OCI-LY7 (cell line): ENCODE measurements at regions not wholly inside any gene's neighbourhood (a gene's known extent, or its start where the extent isn't known, plus 50 kb on each side); places are given as distances from the start of the nearest gene placed in this dataset.

Experiments used
- BruUV-seq: library from RNA; stranded (reverse); fragments of 400-500 nt; replicated peaks from 2 replicates; lab custom pipeline; 2021; lab: Mats Ljungman, UMichigan
- CTCF ChIA-PET: fragments of 300-600 bp; sonication (Branson Sonifier 250); formaldehyde crosslinking; loops from one replicate; lab custom pipeline; 2022; ENCODE audit warnings: antibody characterized with exemption; ENCODE audit not compliant: unreplicated experiment; lab: Charles Lee
- POLR2A ChIA-PET: fragments of 300-600 bp; sonication (Branson Sonifier 250); formaldehyde crosslinking; loops from one replicate; lab custom pipeline; 2022; ENCODE audit warnings: antibody characterized with exemption; lab: Charles Lee
- DNase-seq: peaks from one replicate; pipeline ENCODE4 v3.0.0-alpha.2; 2015; ENCODE audit warnings: low spot score
- H2AFZ ChIP-seq: fragments of 200-600 bp; sonication (generic), shearing (Covaris generic); 2 replicates; pipeline ENCODE4 v1.6.1; 2014; ENCODE audit warnings: mild to moderate bottlenecking, antibody characterized with exemption, low read length, moderate library complexity
- H3K27ac ChIP-seq: fragments of 200-600 bp; sonication (generic); 2 replicates; pipeline ENCODE4 v1.5.1; 2014; ENCODE audit warnings: mixed run types, low read depth, mild to moderate bottlenecking, moderate library complexity, low read length, inconsistent platforms; ENCODE audit not compliant: poor library complexity, severe bottlenecking
- H3K36me3 ChIP-seq: fragments of 200-600 bp; sonication (generic); 2 replicates; pipeline ENCODE4 v1.6.1; 2014; ENCODE audit warnings: mild to moderate bottlenecking, antibody characterized with exemption, low read length, moderate library complexity, mixed read lengths; ENCODE audit not compliant: insufficient read depth
- H3K4me1 ChIP-seq: fragments of 200-600 bp; sonication (generic); 2 replicates; pipeline ENCODE4 v1.5.1; 2014; ENCODE audit warnings: mild to moderate bottlenecking, low read length; ENCODE audit not compliant: insufficient read depth, poor library complexity, severe bottlenecking
- H3K4me2 ChIP-seq: fragments of 200-600 bp; sonication (generic); 2 replicates; pipeline ENCODE4 v1.6.1; 2014; ENCODE audit warnings: mild to moderate bottlenecking, low read length
- H3K4me3 ChIP-seq: fragments of 200-600 bp; sonication (generic); 2 replicates; pipeline ENCODE4 v1.5.1; 2014; ENCODE audit warnings: mild to moderate bottlenecking, low read depth, low read length; ENCODE audit not compliant: poor library complexity, severe bottlenecking
- H3K79me2 ChIP-seq: fragments of 200-600 bp; sonication (generic); 2 replicates; pipeline ENCODE4 v1.6.1; 2016; ENCODE audit warnings: low read depth, mild to moderate bottlenecking, low read length, moderate library complexity, mixed read lengths; ENCODE audit not compliant: insufficient read depth
- H3K9me2 ChIP-seq: fragments of 200-600 bp; sonication (generic); 2 replicates; pipeline ENCODE4 v1.6.1; 2016; ENCODE audit warnings: mild to moderate bottlenecking, low read length, mixed read lengths; ENCODE audit not compliant: insufficient read depth
- H3K9me3 ChIP-seq: fragments of 200-600 bp; sonication (generic); 2 replicates; pipeline ENCODE4 v1.6.1; 2014; ENCODE audit warnings: mild to moderate bottlenecking, mixed run types, low read length, mixed read lengths
- H4K20me1 ChIP-seq: fragments of 200-600 bp; sonication (generic); 2 replicates; pipeline ENCODE4 v1.6.1; 2014; ENCODE audit warnings: mild to moderate bottlenecking, antibody characterized with exemption, low read length, moderate library complexity, mixed read lengths; ENCODE audit not compliant: insufficient read depth
- EZH2phosphoT487 ChIP-seq: fragments of 200-600 bp; sonication (generic); IDR thresholded peaks from 2 replicates; pipeline ENCODE4 v1.6.1; 2018; ENCODE audit warnings: low read depth, borderline replicate concordance, mild to moderate bottlenecking, mixed run types, antibody characterized with exemption, low read length, moderate library complexity, mixed read lengths
- intact Hi-C: fragments of 100-400 bp; cut with micrococcal nuclease; formaldehyde crosslinking; loops from one replicate; pipeline ENCODE4 v1.10.0; 2022; ENCODE audit not compliant: unreplicated experiment
- TF ChIP-seq, protein P1 (sequence below): fragments of 200-600 bp; sonication (generic); conservative IDR thresholded peaks from 2 replicates; pipeline ENCODE4 v1.5.1; 2014; ENCODE audit warnings: mild to moderate bottlenecking, antibody characterized with exemption, low read length, moderate library complexity, mixed read lengths

DNA sequence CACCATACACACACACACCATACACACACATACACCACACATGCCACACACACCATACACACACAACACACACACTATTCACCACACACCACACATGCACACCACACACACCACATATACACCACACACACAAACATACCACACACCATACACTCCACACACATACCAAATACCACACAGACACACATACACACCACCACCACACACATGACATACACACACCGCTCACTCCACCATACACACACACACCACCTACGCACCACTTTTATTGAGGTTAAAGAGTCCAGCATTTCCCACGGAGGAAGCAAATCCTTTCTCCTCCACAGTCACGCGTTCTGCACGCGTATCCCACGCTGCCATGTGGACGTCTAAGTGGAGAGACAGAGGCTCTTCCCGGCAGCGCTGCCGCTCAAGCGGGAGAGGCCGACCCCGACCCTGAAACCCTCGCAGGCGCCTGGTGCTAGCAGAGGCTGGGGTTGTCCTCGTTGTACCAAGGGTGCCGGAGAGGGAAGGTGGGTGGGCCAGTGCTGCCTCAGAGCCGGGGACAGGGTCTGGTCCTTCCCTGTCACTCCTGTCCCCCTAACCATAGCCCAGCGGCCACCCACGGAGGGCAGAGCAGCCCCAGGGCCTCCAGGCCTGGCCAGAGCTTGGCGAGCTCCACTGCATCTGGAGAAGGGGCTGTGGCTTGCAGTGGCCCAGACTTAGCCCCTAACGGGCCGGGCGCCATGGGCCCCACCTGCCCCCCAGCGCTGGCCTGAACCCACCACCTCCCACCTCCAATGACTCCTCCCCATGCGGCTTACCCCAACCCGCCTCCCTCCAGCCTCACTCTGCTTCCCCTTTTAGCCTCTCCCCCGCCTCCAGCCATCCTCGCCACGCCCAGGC is 1495.0 kb downstream of the BRD1 start:
- DNase-seq: no peak
- Histone ChIP-seq H3K27ac (no peak overlapping the region), H3K4me1 (no peaks in the 10 kb centered on the region), H3K36me3 (no peaks in the 10 kb centered on the region), H3K79me2 (no peaks in the 10 kb centered on the region), H2AFZ (no peak overlapping the region), H3K4me2 (no peak overlapping the region), H3K4me3 (no peak overlapping the region), H3K9me2 (no peaks in the 10 kb centered on the region), H3K9me3 (no peaks in the 10 kb centered on the region), H4K20me1 (no peaks in the 10 kb centered on the region)
- ChIA-PET CTCF (no interaction called here), POLR2A (no interaction called here)
- intact Hi-C loops: no loop called here
- TF ChIP-seq, protein P1, sequence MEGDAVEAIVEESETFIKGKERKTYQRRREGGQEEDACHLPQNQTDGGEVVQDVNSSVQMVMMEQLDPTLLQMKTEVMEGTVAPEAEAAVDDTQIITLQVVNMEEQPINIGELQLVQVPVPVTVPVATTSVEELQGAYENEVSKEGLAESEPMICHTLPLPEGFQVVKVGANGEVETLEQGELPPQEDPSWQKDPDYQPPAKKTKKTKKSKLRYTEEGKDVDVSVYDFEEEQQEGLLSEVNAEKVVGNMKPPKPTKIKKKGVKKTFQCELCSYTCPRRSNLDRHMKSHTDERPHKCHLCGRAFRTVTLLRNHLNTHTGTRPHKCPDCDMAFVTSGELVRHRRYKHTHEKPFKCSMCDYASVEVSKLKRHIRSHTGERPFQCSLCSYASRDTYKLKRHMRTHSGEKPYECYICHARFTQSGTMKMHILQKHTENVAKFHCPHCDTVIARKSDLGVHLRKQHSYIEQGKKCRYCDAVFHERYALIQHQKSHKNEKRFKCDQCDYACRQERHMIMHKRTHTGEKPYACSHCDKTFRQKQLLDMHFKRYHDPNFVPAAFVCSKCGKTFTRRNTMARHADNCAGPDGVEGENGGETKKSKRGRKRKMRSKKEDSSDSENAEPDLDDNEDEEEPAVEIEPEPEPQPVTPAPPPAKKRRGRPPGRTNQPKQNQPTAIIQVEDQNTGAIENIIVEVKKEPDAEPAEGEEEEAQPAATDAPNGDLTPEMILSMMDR: no peak
- no peak for TF ChIP-seq EZH2phosphoT487
- no TSS peak for BruUV-seq

GRCh38 chr22:48331691-48332220 is 1495.9 kb downstream of the BRD1 start:
- no peaks in the 10 kb centered on the region for H4K20me1 ChIP-seq
- H3K36me3 ChIP-seq: no peaks in the 10 kb centered on the region
- no peak overlapping the region for H3K4me2 ChIP-seq
- no peak overlapping the region for H2AFZ ChIP-seq
- ChIA-PET POLR2A (no interaction called here), CTCF (no interaction called here)
- no peak overlapping the region for H3K4me3 ChIP-seq
- no peak for TF ChIP-seq EZH2phosphoT487
- TF ChIP-seq, protein P1: no peak
- no peak for DNase-seq
- H3K9me3 ChIP-seq: no peaks in the 10 kb centered on the region
- H3K9me2 ChIP-seq: no peaks in the 10 kb centered on the region
- no TSS peak for BruUV-seq
- intact Hi-C loops: no loop called here
- no peaks in the 10 kb centered on the region for H3K79me2 ChIP-seq
- no peaks in the 10 kb centered on the region for H3K4me1 ChIP-seq
- no peak overlapping the region for H3K27ac ChIP-seq

DNA sequence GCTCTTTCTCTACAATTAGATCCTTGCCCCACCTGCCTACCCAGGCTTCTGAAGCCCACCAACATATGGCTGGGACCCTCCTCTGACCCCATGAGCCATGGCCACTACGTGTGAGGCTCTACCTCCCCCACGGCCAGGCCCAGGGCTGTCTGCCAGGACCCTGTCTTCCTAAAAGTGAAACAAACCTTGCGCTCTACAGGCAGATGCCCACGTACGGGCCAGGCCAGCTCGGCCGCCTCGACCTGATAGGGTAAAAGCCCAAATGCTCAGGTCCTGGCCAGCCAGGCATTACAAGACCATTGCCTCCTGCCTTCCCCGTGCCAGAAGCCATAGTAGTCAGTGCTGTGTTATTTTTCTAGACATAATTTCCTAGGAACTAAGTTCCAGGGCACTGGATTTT is 1496.4 kb downstream of the BRD1 start:
- H2AFZ ChIP-seq: no peak overlapping the region
- no peaks in the 10 kb centered on the region for H3K4me1 ChIP-seq
- H3K79me2 ChIP-seq: no peaks in the 10 kb centered on the region
- H3K4me2 ChIP-seq: no peak overlapping the region
- no peaks in the 10 kb centered on the region for H4K20me1 ChIP-seq
- ChIA-PET POLR2A (no interaction called here), CTCF (no interaction called here)
- BruUV-seq: no TSS peak
- no peak for TF ChIP-seq EZH2phosphoT487
- TF ChIP-seq, protein P1: no peak
- H3K27ac ChIP-seq: no peak overlapping the region
- no peak overlapping the region for H3K4me3 ChIP-seq
- H3K9me2 ChIP-seq: no peaks in the 10 kb centered on the region
- intact Hi-C loops: no loop called here
- DNase-seq: no peak
- H3K36me3 ChIP-seq: no peaks in the 10 kb centered on the region
- no peaks in the 10 kb centered on the region for H3K9me3 ChIP-seq
